GM12878 (cell line): ENCODE measurements at regions not wholly inside any gene's neighbourhood (a gene's known extent, or its start where the extent isn't known, plus 50 kb on each side); places are given as distances from the start of the nearest gene placed in this dataset.

Experiments
- ATAC-seq: fragments of 200-7000 bp; cut with Tn5 transposase; 3 replicates; pipeline ENCODE4 v1.9.1; 2020; ENCODE audit warnings: mild to moderate bottlenecking, moderate library complexity
- BruUV-seq: library from RNA; stranded (reverse); fragments of 400-500 nt; replicated peaks from 2 replicates; lab custom pipeline; 2021; lab: Mats Ljungman, UMichigan
- CTCF ChIA-PET: fragments of 300-600 bp; sonication (Branson Sonifier 250); formaldehyde crosslinking; extraction: SDS; loops from one replicate; lab custom pipeline; 2021; ENCODE audit warnings: inconsistent platforms; lab: Yijun Ruan, JAX
- POLR2A ChIA-PET: fragments of 350-600 bp; formaldehyde crosslinking; extraction: SDS; loops from one replicate; lab custom pipeline; 2021; ENCODE audit warnings: inconsistent platforms; lab: Charles Lee
- RAD21 ChIA-PET: fragments of 300-600 bp; sonication (Branson Sonifier 250); formaldehyde crosslinking; loops from one replicate; lab custom pipeline; 2023; ENCODE audit warnings: antibody characterized with exemption; ENCODE audit not compliant: unreplicated experiment; lab: Charles Lee
- SMC1A ChIA-PET: fragments of 300-600 bp; sonication (Branson Sonifier 250); formaldehyde crosslinking; loops from one replicate; lab custom pipeline; 2023; ENCODE audit not compliant: unreplicated experiment, uncharacterized antibody; lab: Charles Lee
- DNase-seq: peaks from one replicate; pipeline ENCODE4 v3.0.0-alpha.2; 2011; ENCODE audit warnings: low read depth, low spot score
- FAIRE-seq: peaks from 3 replicates; lab custom pipeline; 2011; peaks lifted over from hg19 to GRCh38; lab: Jason Lieb, UNC
- H2AFZ ChIP-seq: 2 replicates; pipeline ENCODE4 v1.6.0; 2011; ENCODE audit warnings: low read depth, low read length, control low read depth; ENCODE audit not compliant: control insufficient read depth
- H3K27ac ChIP-seq: 2 replicates; pipeline ENCODE4 v1.5.1; 2011; ENCODE audit warnings: control low read depth; ENCODE audit not compliant: control insufficient read depth, insufficient read depth
- H3K27me3 ChIP-seq, 2 experiments: replicated peaks in 1 of 2; 2 replicates each; pipeline versions ENCODE4 v1.6.0 to v1.6.1; 2011; ENCODE audit warnings: low read length in 1 of 2; ENCODE audit not compliant: control insufficient read depth in 2 of 2, insufficient read depth in 2 of 2
- H3K36me3 ChIP-seq, 2 experiments: 2 replicates each; pipeline ENCODE4 v1.5.1; 2011; ENCODE audit warnings: low read length in 1 of 2; ENCODE audit not compliant: control insufficient read depth in 2 of 2, insufficient read depth in 2 of 2
- H3K4me1 ChIP-seq: 2 replicates; pipeline ENCODE4 v1.6.1; 2011; ENCODE audit warnings: mild to moderate bottlenecking, low read length, moderate library complexity, mixed read lengths; ENCODE audit not compliant: control insufficient read depth, insufficient read depth
- H3K4me2 ChIP-seq: 2 replicates; pipeline ENCODE4 v1.6.0; 2011; ENCODE audit warnings: control low read depth; ENCODE audit not compliant: control insufficient read depth, insufficient read depth
- H3K4me3 ChIP-seq: fragments of 200-600 bp; sonication (generic); 2 replicates; pipeline ENCODE4 v1.5.1; 2016
- H3K79me2 ChIP-seq: 2 replicates; pipeline ENCODE4 v1.6.0; 2011; ENCODE audit warnings: low read length; ENCODE audit not compliant: control insufficient read depth, insufficient read depth
- H3K9ac ChIP-seq: 2 replicates; pipeline ENCODE4 v1.8.0; 2011; ENCODE audit warnings: low read length, control low read depth, mixed read lengths; ENCODE audit not compliant: control insufficient read depth, insufficient read depth
- H3K9me3 ChIP-seq: replicated peaks from 3 replicates; pipeline ENCODE4 v1.5.1; 2011; ENCODE audit warnings: mild to moderate bottlenecking, low read length; ENCODE audit not compliant: control insufficient read depth, insufficient read depth
- H4K20me1 ChIP-seq: 2 replicates; pipeline ENCODE4 v1.6.0; 2011; ENCODE audit not compliant: control insufficient read depth, insufficient read depth
- BCLAF1 ChIP-seq: fragments of 450-650 bp; IDR thresholded peaks from 2 replicates; pipeline ENCODE4 v1.6.1; 2017; ENCODE audit warnings: antibody characterized with exemption, mild to moderate bottlenecking, moderate library complexity
- CHD2 ChIP-seq: IDR thresholded peaks from 2 replicates; pipeline ENCODE4 v1.6.1; 2011; ENCODE audit warnings: low read depth, low read length, improper control_type of control experiment, borderline replicate concordance
- ELK1 ChIP-seq: IDR thresholded peaks from 2 replicates; pipeline ENCODE4 v1.6.1; 2012; ENCODE audit warnings: low read depth, low read length, improper control_type of control experiment
- EZH2 ChIP-seq: IDR thresholded peaks from 2 replicates; pipeline ENCODE4 v1.6.1; 2012; ENCODE audit warnings: low read depth, mild to moderate bottlenecking, control low read depth, inconsistent platforms, low read length, borderline replicate concordance; ENCODE audit not compliant: control insufficient read depth
- FOXK2 ChIP-seq: fragments of 450-650 bp; IDR thresholded peaks from 2 replicates; pipeline ENCODE4 v1.6.1; 2017; ENCODE audit warnings: mild to moderate bottlenecking, moderate library complexity
- IRF3 ChIP-seq: fragments of 450-650 bp; IDR thresholded peaks from 2 replicates; pipeline ENCODE4 v1.6.1; 2014; ENCODE audit warnings: mild to moderate bottlenecking
- KDM1A ChIP-seq: fragments of 200-600 bp; sonication (generic); IDR thresholded peaks from 2 replicates; pipeline ENCODE4 v1.6.1; 2016; ENCODE audit warnings: borderline replicate concordance
- MEF2B ChIP-seq: fragments of 450-650 bp; IDR thresholded peaks from 2 replicates; pipeline ENCODE4 v1.6.1; 2018; ENCODE audit warnings: mild to moderate bottlenecking, moderate library complexity; ENCODE audit not compliant: partially characterized antibody, poor library complexity, severe bottlenecking
- POLR2AphosphoS5 ChIP-seq: IDR thresholded peaks from 2 replicates; pipeline ENCODE4 v1.6.1; 2011; ENCODE audit warnings: mild to moderate bottlenecking, low read length, inconsistent platforms
- ZNF592 ChIP-seq: fragments of 450-650 bp; IDR thresholded peaks from 2 replicates; pipeline ENCODE4 v1.6.1; 2017; ENCODE audit warnings: mild to moderate bottlenecking, moderate library complexity
- WGBS: methylation state at CpG from one replicate; pipeline ENCODE4 v1.1.6; 2016; ENCODE audit warnings: low lambda C conversion rate; ENCODE audit not compliant: insufficient replicate concordance, insufficient coverage; ENCODE audit errors: missing lambda C conversion rate; 5-methylcytosine and 5-hydroxymethylcytosine counted together
- in situ Hi-C: fragments of 300-500 bp; cut with MboI; formaldehyde crosslinking; loops from 9 replicates; pipeline ENCODE4 v1.14.3; 2018; ENCODE audit warnings: mixed read lengths
- intact Hi-C: fragments of 100-400 bp; cut with micrococcal nuclease; formaldehyde crosslinking; loops from one replicate; pipeline ENCODE4 v1.14.2; 2022; ENCODE audit not compliant: unreplicated experiment
- TF ChIP-seq, protein P1 (sequence below): fragments of 450-650 bp; formaldehyde crosslinking; IDR thresholded peaks from 2 replicates; pipeline ENCODE4 v1.4.0; 2022; ENCODE audit warnings: mild to moderate bottlenecking, moderate library complexity

DNA sequence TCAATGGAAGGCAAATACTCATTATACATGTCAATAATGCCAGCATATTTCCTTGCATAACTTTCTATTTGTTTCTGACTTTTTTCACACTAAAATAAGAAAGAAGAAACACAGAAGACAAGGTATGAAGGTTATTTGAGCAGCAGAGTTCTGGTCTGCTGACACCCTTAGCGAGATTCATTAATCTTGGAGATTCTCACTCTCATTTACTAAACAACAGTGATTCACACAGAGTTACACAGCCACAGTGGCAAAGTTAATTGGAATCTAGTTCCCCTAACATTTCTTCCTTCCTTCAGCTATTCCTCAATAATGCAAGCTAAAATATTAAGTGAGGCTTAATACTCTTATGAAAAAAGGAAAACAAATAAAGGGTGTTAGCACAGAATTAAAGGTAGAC, 1044.0 kb downstream of the IGSF11 start:
- TF ChIP-seq, protein P1, sequence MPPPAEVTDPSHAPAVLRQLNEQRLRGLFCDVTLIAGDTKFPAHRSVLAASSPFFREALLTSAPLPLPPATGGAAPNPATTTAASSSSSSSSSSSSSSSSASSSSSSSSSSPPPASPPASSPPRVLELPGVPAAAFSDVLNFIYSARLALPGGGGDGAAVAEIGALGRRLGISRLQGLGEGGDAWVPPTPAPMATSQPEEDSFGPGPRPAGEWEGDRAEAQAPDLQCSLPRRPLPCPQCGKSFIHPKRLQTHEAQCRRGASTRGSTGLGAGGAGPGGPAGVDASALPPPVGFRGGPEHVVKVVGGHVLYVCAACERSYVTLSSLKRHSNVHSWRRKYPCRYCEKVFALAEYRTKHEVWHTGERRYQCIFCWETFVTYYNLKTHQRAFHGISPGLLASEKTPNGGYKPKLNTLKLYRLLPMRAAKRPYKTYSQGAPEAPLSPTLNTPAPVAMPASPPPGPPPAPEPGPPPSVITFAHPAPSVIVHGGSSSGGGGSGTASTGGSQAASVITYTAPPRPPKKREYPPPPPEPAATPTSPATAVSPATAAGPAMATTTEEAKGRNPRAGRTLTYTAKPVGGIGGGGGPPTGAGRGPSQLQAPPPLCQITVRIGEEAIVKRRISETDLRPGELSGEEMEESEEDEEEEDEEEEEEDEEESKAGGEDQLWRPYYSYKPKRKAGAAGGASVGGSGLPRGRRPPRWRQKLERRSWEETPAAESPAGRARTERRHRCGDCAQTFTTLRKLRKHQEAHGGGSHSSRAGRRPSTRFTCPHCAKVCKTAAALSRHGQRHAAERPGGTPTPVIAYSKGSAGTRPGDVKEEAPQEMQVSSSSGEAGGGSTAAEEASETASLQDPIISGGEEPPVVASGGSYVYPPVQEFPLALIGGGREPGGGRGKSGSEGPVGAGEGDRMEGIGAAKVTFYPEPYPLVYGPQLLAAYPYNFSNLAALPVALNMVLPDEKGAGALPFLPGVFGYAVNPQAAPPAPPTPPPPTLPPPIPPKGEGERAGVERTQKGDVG (CRISPR knock-in tag): no peak
- TF ChIP-seq MEF2B: no peak
- no peak for TF ChIP-seq ZNF592
- no peak for TF ChIP-seq POLR2AphosphoS5
- no peak for TF ChIP-seq BCLAF1
- TF ChIP-seq ELK1: no peak
- TF ChIP-seq EZH2: no peak
- no peak for TF ChIP-seq KDM1A
- no peak for TF ChIP-seq IRF3
- TF ChIP-seq FOXK2: no peak
- TF ChIP-seq CHD2: no peak
- no peak for ATAC-seq
- DNase-seq: no peak
- Histone ChIP-seq H3K4me3 (no peak overlapping the region), H3K4me1 (no peaks in the 10 kb centered on the region), H2AFZ (no peak overlapping the region), H3K4me2 (no peak overlapping the region), H3K27ac (no peak overlapping the region), H4K20me1 (no peaks in the 10 kb centered on the region), H3K9ac (no peak overlapping the region), H3K79me2 (no peaks in the 10 kb centered on the region), H3K36me3 (no peaks in the 10 kb centered on the region), H3K9me3 (no peaks in the 10 kb centered on the region), H3K27me3 (no peaks in the 10 kb centered on the region)
- FAIRE-seq: no peak
- intact Hi-C loops (no loop called here), in situ Hi-C loops (no loop called here)
- ChIA-PET SMC1A (interaction anchor here (1.6 kb wide), 1 partner anchor 14 kb away, joined by 3 read pairs; no protein-coding TSS in a partner anchor), POLR2A (no interaction called here), CTCF (interaction anchor here (0.8 kb wide), 1 partner anchor 14 kb away, joined by 3 read pairs; no protein-coding TSS in a partner anchor), RAD21 (no interaction called here)
- BruUV-seq: no TSS peak
- WGBS: 0% methylated on average over 1 of the region's 1 CpG
